ENCODE measurements at regions not wholly inside any gene's neighbourhood (a gene's known extent, or its start where the extent isn't known, plus 50 kb on each side); places are given as distances from the start of the nearest gene placed in this dataset.

DNA sequence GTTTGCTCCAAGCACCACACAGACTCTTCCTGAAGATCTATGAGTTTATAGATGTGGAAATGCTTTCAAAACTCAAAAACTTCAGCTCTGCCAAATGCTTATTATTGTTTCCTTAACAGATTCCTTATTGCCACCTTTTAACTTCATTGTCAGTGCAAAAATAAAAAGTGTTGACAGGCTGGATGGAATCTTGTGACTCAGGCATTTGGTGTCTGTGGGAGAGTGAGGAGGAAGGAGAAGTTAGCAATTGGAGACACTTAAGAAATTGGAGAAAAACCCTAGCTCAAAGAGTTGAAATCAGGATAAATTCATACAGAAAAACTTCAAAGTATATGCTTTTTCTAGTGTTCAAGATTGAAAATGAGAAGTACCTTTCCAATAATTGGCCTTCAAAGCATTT is 140.6 kb upstream of the PUM3 start:
- Histone ChIP-seq H3K4me2 (no peak overlapping the region), H3K4me3 (no peak overlapping the region), H3K27ac (no peak overlapping the region), H3K79me2 (no peaks in the 10 kb centered on the region), H3K9me2 (replicated peaks; ENCODE audit: insufficient read depth) (no peaks in the 10 kb centered on the region), H3K27me3 (no peaks in the 10 kb centered on the region), H3K4me1 (ENCODE audit: insufficient read depth) (no peaks in the 10 kb centered on the region), H4K20me1 (ENCODE audit: insufficient read depth, poor library complexity, severe bottlenecking) (no peaks in the 10 kb centered on the region), H2AFZ (no peak overlapping the region), H3K9me3 (ENCODE audit: low read depth) (no peaks in the 10 kb centered on the region), H3K36me3 (replicated peaks; ENCODE audit: insufficient read depth, low read depth) (no peaks in the 10 kb centered on the region)
- DNase-seq (ENCODE audit: low spot score): no peak
- TF ChIP-seq EZH2phosphoT487 (IDR thresholded peaks at IDR 0.05; ENCODE audit: low read depth, severe bottlenecking, unreplicated experiment): no peak
- TF ChIP-seq EZH2 (IDR thresholded peaks at IDR 0.05; ENCODE audit: borderline replicate concordance): no peak
- TF ChIP-seq, protein P1, sequence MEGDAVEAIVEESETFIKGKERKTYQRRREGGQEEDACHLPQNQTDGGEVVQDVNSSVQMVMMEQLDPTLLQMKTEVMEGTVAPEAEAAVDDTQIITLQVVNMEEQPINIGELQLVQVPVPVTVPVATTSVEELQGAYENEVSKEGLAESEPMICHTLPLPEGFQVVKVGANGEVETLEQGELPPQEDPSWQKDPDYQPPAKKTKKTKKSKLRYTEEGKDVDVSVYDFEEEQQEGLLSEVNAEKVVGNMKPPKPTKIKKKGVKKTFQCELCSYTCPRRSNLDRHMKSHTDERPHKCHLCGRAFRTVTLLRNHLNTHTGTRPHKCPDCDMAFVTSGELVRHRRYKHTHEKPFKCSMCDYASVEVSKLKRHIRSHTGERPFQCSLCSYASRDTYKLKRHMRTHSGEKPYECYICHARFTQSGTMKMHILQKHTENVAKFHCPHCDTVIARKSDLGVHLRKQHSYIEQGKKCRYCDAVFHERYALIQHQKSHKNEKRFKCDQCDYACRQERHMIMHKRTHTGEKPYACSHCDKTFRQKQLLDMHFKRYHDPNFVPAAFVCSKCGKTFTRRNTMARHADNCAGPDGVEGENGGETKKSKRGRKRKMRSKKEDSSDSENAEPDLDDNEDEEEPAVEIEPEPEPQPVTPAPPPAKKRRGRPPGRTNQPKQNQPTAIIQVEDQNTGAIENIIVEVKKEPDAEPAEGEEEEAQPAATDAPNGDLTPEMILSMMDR (IDR thresholded peaks at IDR 0.05; ENCODE audit: poor library complexity): no peak

DNA sequence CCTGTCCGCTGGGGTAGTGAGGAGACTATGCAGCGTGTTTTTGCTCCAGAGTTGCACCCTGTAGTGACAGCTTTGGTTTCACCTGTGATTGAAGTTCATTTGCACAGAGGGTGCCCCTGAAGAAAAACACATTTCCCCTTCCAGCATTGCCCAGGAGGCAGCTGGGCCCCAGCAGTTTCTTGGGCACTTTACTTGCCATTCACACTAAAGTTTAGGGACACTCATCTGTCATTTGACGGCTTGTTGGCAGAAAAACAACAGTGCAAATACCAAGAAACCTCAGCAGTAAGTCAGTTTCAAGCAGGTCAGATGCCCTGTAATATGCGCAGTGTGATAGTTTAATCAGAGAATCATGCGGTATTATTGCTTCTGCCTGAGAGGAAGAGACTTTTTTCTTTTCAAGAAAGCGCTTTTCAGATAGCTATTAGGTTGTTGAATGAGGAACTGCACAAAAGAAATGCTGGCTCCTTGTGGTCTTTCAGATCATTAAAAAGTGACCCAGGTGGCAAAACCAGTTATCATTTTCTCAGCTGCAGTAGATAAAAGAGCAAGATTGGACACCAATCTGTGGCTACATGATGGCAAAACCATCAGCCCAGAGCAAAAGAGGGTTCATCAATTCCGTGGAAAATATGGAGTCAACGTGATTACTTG is 136.2 kb upstream of the PUM3 start:
- WGBS (ENCODE audit: low lambda C conversion rate, missing lambda C conversion rate): 83% methylated on average over 8 of the region's 8 CpGs

DNA sequence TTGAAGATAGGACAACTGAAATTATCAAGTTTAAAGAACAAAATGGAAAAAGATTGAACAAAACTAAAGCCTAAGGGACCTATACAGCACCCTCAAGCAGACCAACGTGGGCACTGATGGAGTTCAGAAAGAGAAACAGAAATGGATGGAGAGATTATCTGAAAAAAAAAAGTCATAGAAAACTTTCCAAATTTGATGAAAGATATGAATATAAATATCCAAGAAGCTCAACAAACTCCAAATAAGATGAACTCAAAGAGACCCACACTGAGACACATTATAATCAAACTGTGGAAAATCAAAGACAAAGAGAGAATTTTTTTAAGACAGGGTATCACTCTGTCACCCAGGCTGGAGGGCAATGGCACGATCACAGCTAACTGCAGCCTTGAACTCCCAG is 128.6 kb upstream of the PUM3 start:
- Histone ChIP-seq H3K9me3 (ENCODE audit: low read depth) (no peaks in the 10 kb centered on the region), H3K36me3 (replicated peaks; ENCODE audit: insufficient read depth, low read depth) (no peaks in the 10 kb centered on the region), H3K79me2 (no peaks in the 10 kb centered on the region), H3K4me1 (ENCODE audit: insufficient read depth) (no peaks in the 10 kb centered on the region), H3K9me2 (replicated peaks; ENCODE audit: insufficient read depth) (no peaks in the 10 kb centered on the region), H3K4me2 (no peak overlapping the region), H3K27me3 (no peaks in the 10 kb centered on the region), H3K27ac (no peak overlapping the region), H3K4me3 (no peak overlapping the region), H4K20me1 (ENCODE audit: insufficient read depth, poor library complexity, severe bottlenecking) (no peaks in the 10 kb centered on the region), H2AFZ (no peak overlapping the region)
- TF ChIP-seq EZH2phosphoT487 (IDR thresholded peaks at IDR 0.05; ENCODE audit: low read depth, severe bottlenecking, unreplicated experiment) (no peak), EZH2 (IDR thresholded peaks at IDR 0.05; ENCODE audit: borderline replicate concordance) (no peak)
- TF ChIP-seq, protein P1 (IDR thresholded peaks at IDR 0.05; ENCODE audit: poor library complexity): no peak
- DNase-seq (ENCODE audit: low spot score): no peak
- WGBS (ENCODE audit: low lambda C conversion rate, missing lambda C conversion rate): 55% methylated on average over 2 of the region's 2 CpGs

More for the DNA sequence above, 136.2 kb upstream of the PUM3 start:
- H3K4me1 ChIP-seq (ENCODE audit: insufficient read depth): no peaks in the 10 kb centered on the region
- H3K4me2 ChIP-seq: no peak overlapping the region
- H3K79me2 ChIP-seq: no peaks in the 10 kb centered on the region
- no peak overlapping the region for H2AFZ ChIP-seq
- H3K27ac ChIP-seq: no peak overlapping the region
- H3K27me3 ChIP-seq: no peaks in the 10 kb centered on the region
- no peak for DNase-seq (ENCODE audit: low spot score)
- H4K20me1 ChIP-seq (ENCODE audit: insufficient read depth, poor library complexity, severe bottlenecking): no peaks in the 10 kb centered on the region
- H3K36me3 ChIP-seq (replicated peaks; ENCODE audit: insufficient read depth, low read depth): no peaks in the 10 kb centered on the region
- H3K9me2 ChIP-seq (replicated peaks; ENCODE audit: insufficient read depth): no peaks in the 10 kb centered on the region
- TF ChIP-seq EZH2 (IDR thresholded peaks at IDR 0.05; ENCODE audit: borderline replicate concordance) (no peak), EZH2phosphoT487 (IDR thresholded peaks at IDR 0.05; ENCODE audit: low read depth, severe bottlenecking, unreplicated experiment) (no peak)
- TF ChIP-seq, protein P1 (IDR thresholded peaks at IDR 0.05; ENCODE audit: poor library complexity): no peak
- H3K9me3 ChIP-seq (ENCODE audit: low read depth): no peaks in the 10 kb centered on the region
- H3K4me3 ChIP-seq: no peak overlapping the region

DNA sequence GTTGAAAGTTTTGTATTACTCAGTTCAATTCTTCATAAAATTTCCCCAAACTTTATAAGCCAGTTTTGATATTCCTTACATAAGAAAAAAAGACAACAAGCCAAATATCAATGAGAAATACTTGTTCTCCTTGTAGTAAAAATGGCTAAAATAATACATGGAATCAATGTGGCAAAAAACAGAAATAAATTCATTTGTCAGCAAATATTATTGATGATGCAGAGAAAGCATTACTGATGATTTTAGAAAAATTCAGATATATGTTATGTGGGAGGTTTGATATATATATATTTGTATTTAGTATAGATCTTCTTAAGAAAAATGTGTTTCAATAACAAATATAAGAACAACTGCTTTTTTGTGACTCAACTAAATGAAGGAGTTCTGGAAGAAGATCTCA is 127.0 kb upstream of the PUM3 start:
- H4K20me1 ChIP-seq (ENCODE audit: insufficient read depth, poor library complexity, severe bottlenecking): no peaks in the 10 kb centered on the region
- TF ChIP-seq, protein P1 (IDR thresholded peaks at IDR 0.05; ENCODE audit: poor library complexity): no peak
- TF ChIP-seq EZH2 (IDR thresholded peaks at IDR 0.05; ENCODE audit: borderline replicate concordance) (no peak), EZH2phosphoT487 (IDR thresholded peaks at IDR 0.05; ENCODE audit: low read depth, severe bottlenecking, unreplicated experiment) (no peak)
- H3K9me3 ChIP-seq (ENCODE audit: low read depth): no peaks in the 10 kb centered on the region
- DNase-seq (ENCODE audit: low spot score): no peak
- no peaks in the 10 kb centered on the region for H3K27me3 ChIP-seq
- H3K4me2 ChIP-seq: no peak overlapping the region
- no peak overlapping the region for H3K27ac ChIP-seq
- H2AFZ ChIP-seq: no peak overlapping the region
- H3K4me3 ChIP-seq: no peak overlapping the region
- H3K4me1 ChIP-seq (ENCODE audit: insufficient read depth): no peaks in the 10 kb centered on the region
- H3K9me2 ChIP-seq (replicated peaks; ENCODE audit: insufficient read depth): no peaks in the 10 kb centered on the region
- no peaks in the 10 kb centered on the region for H3K36me3 ChIP-seq (replicated peaks; ENCODE audit: insufficient read depth, low read depth)
- H3K79me2 ChIP-seq: no peaks in the 10 kb centered on the region
